GM19397 (cell line): ENCODE measurements at regions not wholly inside any gene's neighbourhood (a gene's known extent, or its start where the extent isn't known, plus 50 kb on each side); places are given as distances from the start of the nearest gene placed in this dataset.
"Not testable (repeated sequence)": the region's sequence is repeated elsewhere in the genome, so short reads cannot be mapped to it uniquely, and the experiment has no call there.

Experiments
- ATAC-seq: cut with Tn5 transposase; IDR thresholded peaks from one replicate; pipeline ENCODE4 v1.9.1; 2021; ENCODE audit warnings: mild to moderate bottlenecking, moderate library complexity; ENCODE audit not compliant: unreplicated experiment

DNA sequence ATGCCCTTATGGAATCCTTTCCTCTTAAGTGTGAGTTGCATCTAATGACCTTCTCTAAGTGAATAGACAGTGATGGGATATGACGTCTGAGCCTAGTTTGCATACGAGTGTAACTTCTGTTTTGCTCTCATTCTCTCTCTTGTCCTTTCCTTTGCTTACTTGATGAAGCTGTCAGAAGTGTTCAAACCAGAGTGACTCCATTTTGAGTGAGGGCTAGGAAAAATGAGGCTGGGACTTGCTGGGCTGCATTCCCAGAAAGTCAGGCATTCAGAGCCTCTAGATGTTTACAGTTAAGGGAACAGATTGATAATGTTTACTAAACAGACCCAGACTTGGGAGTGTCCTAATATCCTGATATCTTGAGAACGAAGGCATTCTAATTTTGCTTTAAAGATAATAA lies 311.2 kb upstream of the SOX4 start:
- not testable (repeated sequence) for ATAC-seq

- ATAC-seq: no peak
Observed at GRCh38 chr6:21284166-21284565, 309.4 kb upstream of the SOX4 start.

GRCh38 chr6:21284706-21285105 lies 308.8 kb upstream of the SOX4 start:
- ATAC-seq: no peak

DNA sequence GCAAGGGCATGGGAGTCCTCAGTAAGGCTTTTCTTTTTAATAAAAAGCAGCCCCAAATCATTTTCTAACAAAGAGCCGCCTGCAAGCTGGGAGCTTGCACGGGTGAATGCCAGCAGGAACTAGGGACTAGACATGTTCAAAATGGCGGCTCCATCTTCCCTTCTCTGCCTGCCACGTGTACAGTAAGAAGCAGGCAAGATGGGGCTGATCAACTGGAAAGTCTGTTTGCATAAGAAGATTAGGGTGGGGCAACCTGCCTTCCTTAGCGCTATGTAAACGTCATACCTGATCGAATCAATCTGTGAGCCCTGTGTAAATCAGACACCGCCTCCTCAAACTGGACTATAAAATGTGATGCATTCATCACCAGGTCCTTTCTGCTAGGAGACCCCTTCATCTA lies 299.4 kb upstream of the SOX4 start:
- ATAC-seq: no peak

DNA sequence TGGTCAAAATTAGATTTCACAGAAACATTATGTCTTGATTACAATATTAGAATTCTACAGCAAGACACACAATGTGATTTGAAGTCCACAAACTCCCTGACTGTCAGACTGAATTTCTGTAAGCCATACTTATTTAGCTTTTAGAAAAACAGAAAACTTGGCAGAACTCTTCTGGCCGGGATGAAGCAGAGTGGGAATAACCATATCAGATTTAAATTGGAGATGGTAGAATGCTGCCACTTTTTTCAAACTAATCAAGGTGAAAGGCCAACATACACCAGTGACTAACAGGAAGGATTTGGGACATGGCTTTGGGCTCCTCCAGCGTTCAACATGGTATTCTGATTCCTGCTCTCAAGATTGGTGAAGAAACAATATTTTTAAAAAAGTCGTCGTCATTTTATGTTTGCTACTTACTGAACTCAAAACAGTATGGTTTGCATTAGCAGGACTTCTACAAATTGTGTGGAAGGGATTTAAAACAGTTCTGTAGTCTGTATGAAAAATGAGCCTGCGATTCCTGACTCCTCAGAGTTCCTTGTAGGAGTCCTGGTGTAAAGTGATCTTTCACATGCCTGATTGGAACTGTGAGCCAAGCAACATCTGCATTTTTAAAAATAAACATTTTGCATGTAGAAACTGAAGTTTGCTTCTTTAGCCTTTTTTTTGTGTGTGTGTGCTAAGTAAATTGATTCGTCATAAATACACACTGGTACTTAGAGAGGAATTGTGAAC lies 297.9 kb upstream of the SOX4 start:
- ATAC-seq: no peak

GRCh38 chr6:21297665-21298064 lies 295.9 kb upstream of the SOX4 start:
- no peak for ATAC-seq

GRCh38 chr6:21299216-21299615 lies 294.3 kb upstream of the SOX4 start:
- no peak for ATAC-seq

- ATAC-seq: no peak
Observed at GRCh38 chr6:21300439-21300838, 293.1 kb upstream of the SOX4 start.

DNA sequence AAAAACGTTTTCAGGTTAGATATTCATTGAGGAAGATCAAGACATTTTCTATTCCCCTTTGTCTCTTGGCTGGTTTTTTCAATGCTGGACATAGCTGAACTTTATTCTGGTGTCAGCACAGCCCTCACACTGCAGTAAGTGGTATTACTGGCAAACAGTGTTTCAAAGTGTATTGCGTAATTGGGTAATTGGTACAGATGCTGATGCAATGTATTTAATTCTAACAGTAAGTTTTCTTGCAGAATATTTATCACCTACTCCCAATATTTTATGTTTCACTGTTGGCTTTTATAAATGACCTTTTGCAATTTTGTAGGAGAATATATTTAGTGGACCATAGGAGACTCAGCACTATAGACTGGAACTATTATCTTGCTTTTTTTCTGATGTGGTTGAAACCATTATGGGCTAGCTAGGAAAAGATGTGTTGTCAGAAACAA lies 287.6 kb upstream of the SOX4 start:
- no peak for ATAC-seq

- ATAC-seq: no peak
Observed at GRCh38 chr6:21306546-21306945, 287.0 kb upstream of the SOX4 start.

DNA sequence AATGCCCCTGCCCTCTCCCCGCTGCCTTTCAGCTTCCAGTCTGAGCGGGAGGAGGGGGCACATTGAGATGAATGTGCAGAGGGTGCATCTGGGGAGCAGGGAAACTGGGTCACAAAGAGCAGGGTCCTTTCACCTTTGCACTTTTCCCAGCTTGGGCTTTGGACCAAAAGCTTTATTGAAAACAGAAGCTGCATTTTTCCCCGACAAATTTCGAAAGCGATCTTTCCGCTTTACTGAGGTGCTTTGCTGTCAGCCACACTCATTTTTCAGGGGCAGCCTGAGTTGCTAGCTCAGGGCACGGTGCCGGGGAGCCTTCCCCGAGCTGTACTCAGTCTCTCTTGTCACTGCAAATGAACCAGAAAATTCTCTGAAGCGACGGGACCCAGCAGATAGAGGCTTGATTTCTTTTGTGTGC lies 283.7 kb upstream of the SOX4 start:
- ATAC-seq: no peak

DNA sequence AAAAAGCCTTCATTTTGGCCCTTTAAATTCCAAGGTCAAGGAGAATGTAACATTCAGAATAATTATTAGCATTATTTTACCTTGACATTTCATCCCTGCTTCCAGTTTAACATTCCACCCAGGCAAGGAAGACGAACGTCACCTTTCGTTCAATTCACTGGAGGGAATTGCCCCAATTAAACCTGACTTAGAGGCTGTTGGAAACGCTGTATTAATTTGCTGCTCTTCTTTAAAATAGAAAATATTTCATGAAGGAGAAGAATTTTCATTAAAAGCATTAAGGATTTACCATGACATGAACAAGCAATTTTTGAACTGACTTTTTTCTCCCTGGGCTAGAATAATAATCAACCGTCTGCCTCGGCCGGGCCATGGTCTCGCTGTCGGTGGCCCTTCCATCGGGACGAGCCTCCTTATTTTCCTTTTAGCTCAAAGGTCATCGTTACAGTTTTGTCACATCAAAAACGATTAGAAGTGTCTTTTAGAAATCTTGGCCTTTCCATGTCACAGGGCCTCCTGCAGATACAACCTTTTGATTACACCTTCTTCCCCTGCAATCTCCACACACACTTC lies 282.9 kb upstream of the SOX4 start:
- no peak for ATAC-seq

- no peak for ATAC-seq
Observed at GRCh38 chr6:21312118-21312517, 281.4 kb upstream of the SOX4 start.

DNA sequence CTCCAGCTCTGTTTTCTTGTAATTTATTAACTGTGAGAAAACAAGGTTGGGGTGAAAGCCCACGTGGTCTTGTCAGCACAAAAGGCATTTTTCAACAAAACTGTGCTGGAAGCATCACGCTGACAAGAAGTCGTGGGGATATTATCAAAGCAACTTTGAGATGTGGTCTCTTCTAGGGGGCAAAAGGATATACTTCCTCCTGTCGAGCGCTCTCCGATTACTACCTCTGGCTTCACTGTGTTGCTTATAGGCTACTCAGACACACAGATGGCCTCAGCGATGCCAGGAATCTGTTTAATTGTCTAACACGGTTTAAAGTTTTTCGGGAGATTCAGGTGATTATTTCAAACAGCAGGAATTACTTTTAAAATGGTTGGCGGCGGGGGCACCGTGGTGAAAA lies 275.9 kb upstream of the SOX4 start:
- ATAC-seq: no peak

GRCh38 chr6:21321076-21321475 lies 272.5 kb upstream of the SOX4 start:
- no peak for ATAC-seq

- ATAC-seq: no peak
Observed at GRCh38 chr6:21321531-21321930, 272.0 kb upstream of the SOX4 start.

GRCh38 chr6:21323577-21323976 lies 270.0 kb upstream of the SOX4 start:
- no peak for ATAC-seq

DNA sequence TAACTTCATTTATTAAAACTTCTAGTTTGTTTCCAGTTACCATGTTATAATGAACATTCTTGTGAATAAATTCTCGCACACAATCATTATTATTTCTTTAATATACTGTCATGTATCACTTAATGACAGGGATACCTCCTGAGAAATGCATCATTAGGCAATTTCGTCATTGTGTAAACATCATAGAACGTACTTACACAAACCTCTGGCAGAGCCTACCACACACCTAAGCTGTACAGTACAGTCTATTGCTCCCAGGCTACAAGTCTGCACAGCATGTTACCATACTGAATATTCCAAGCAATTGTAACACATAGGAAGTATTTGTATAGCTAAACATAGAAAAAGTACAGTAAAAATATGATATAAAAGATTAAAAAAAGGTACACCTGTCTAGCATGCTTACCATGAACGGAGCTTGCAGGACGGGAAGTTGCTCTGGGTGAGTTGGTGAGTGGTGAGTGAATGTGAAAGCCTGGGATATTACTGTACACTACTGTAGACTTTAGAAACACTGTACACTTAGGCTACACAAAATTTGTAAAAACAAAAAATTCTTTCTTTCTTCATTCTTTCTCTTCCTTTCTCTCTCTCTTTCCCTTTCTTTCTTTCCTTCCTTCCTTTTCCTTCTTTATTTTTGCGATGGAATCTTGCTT lies 268.2 kb upstream of the SOX4 start:
- no peak for ATAC-seq

GRCh38 chr6:21327326-21328112 lies 266.0 kb upstream of the SOX4 start:
- no peak for ATAC-seq

GRCh38 chr6:21331235-21331634 lies 262.3 kb upstream of the SOX4 start:
- no peak for ATAC-seq

DNA sequence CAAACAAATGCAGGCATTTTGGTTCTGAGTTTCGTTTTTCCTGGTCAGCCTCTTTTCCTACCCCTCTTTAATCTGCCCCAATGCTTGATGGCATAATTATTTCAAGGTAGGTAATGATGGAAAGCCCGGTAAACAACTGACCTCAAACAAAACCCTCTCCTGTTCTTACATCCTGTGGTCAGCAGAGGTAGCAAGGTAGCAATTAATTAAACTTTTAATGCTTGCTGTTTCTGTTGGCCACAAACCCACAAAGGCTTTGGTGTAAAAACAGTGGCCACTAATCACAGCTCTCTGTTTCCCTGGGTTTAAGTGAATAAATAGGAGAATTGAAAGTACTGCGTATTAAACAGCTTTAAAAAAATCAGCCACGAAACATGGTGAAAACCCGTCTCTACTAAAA lies 261.5 kb upstream of the SOX4 start:
- no peak for ATAC-seq

GRCh38 chr6:21332660-21333059 lies 260.9 kb upstream of the SOX4 start:
- no peak for ATAC-seq
